GM12865 (cell line): ENCODE measurements at regions not wholly inside any gene's neighbourhood (a gene's known extent, or its start where the extent isn't known, plus 50 kb on each side); places are given as distances from the start of the nearest gene placed in this dataset.
"Not testable (repeated sequence)": the region's sequence is repeated elsewhere in the genome, so short reads cannot be mapped to it uniquely, and the experiment has no call there.

Experiments used
- DNase-seq: peaks from one replicate; pipeline ENCODE4 v3.0.0; 2010; ENCODE audit warnings: low read depth
- H3K4me3 ChIP-seq: 2 replicates; pipeline ENCODE4 v1.5.1; 2011; ENCODE audit warnings: mild to moderate bottlenecking, low read depth, low read length, control low read depth

DNA sequence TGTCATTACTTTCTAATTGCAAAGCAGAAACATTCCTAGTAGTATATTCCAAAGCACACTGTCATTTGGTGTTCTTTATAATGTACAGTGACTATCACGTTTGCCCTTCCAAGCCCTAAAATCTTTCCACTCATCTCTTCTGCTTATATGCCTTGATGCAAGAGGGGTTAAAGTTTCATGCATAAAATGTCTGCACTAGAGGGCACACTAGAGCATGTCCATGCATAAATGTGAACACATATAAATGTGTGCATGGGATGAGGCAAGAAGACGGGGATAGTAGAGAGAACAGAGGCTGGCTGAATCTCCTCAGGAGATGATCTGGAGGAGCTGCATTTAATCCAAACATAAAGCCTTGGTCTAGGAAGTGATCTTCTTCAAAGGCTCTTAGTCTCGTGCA is 352.8 kb downstream of the BCL2L11 start:
- H3K4me3 ChIP-seq, result not testable (repeated sequence)

DNA sequence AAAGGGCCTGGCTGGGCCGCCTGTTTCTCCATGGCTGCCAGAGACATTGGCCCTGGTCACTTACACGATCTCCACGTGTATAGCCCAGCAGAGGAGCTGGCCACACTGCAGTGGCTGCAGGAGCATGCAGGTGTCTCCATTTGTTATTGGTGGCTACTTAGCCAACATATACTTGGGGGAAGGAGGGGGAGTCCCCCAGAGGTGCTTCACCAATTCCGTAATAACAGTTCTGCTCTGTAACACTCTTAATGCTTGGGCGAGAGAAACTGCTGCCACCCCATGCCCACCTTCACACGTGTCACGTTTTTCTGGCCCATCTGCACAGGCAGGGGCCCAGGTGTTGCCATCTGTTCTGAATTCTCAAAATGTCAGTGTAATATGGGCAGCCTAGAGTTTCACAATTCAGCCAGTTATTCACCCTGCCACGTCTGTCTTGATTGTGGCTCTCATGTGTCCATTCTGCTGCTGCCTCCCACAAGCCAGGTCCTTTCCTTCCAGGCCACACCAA is 353.5 kb downstream of the BCL2L11 start:
- H3K4me3 ChIP-seq, DNase-seq: not testable (repeated sequence)

More for the DNA sequence above, 352.8 kb downstream of the BCL2L11 start:
- DNase-seq, result not testable (repeated sequence)

- not testable (repeated sequence) for H3K4me3 ChIP-seq, DNase-seq
Measured at GRCh38 chr2:111478335-111478734, 357.6 kb downstream of the BCL2L11 start.

- not testable (repeated sequence) for H3K4me3 ChIP-seq
- peak; percentile 48 for DNase-seq
Measured at GRCh38 chr2:111478871-111479318, 358.2 kb downstream of the BCL2L11 start.

GRCh38 chr2:111480016-111480625 is 359.4 kb downstream of the BCL2L11 start:
- H3K4me3 ChIP-seq, DNase-seq: not testable (repeated sequence)

DNA sequence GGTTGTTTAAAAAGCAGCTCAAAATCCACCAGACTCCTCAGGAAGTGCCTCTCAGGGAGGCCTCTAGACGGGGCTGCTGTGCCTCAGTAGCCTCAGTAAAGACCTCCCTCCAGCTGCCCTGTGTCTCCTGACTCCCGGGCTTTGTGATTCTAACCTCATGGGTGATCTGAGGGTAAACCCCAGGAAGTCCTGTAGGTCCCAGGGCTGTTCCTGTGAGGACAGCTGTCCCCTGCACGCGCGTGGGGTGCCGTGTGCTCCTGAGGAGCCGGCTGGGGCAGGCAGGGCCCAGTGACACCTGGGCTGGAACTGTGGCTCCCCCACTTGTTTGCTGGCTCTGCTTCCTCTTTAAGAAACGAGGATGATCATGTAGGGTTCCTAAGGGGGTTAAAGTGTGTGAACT is 359.9 kb downstream of the BCL2L11 start:
- not testable (repeated sequence) for DNase-seq, H3K4me3 ChIP-seq

DNA sequence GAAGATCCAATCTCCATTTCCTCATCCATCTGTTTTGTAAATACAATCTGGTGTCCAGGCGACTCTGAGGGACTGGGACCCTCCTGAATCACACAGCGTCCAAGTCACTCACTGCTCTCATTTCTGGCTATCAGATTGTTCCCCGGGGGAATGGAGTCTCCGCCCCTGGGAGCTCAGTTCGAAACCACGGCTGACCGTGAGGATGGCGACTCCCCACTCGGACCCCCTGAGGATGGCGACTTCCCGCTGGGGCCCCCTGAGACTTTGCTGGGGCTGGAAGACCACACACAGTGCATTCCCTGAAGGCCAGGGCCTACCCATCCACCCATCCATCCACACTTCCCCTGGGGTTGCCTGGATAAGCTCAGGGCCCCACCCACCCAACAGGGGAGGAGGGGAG is 360.5 kb downstream of the BCL2L11 start:
- DNase-seq, H3K4me3 ChIP-seq: not testable (repeated sequence)

DNA sequence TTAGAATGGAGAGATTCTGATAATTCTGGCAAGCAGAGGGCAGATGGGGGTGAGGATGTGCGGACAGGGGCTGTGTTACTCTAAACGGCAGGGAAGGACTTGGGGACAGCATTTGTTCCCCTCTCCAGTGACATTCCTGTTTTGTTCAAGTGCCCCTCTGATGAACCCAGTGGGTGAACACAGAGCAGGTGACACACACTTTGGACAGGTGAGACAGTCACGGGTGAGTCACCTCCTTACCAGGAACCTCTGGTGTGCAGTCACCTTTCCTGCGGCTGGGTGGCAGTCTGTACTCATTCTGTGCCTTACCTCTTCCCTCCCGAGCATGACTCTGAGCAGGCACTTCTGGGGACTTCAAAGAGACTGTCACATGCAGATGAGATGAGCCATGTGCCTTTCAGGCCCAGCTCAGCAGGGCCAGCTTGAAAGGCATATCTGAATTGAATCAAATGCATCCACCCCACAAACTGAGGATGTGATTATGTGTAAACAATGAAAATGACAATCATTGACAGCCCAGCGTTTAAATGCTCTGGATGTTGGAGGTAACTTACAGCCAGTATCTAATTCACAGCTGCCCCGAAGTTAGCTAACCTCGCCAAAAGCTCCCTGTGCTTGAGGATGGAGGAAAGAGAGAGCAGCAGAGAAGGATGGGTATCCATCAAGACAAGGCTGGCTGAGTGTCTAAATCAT is 362.4 kb downstream of the BCL2L11 start:
- H3K4me3 ChIP-seq, result not testable (repeated sequence)

DNA sequence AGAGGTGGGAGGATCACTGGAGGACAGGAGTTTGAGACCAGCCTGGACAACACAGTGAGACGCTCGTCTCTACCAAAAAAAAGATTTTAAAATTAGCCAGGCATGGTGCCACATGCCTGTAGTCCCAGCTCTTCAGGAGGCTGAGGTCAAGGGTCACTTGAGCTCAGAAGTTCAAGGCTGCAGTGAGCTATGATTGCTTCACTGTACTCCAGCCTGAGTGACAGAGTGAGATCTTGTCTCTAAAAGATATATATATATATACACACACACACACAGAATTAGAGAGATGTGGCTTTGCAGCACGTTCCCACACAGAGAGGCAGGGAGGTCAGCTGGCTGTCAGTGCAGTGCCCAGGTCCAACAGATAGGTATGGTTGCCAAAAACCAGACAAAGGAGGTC is 363.4 kb downstream of the BCL2L11 start:
- DNase-seq, H3K4me3 ChIP-seq: not testable (repeated sequence)

More for the DNA sequence above, 362.4 kb downstream of the BCL2L11 start:
- not testable (repeated sequence) for DNase-seq

GRCh38 chr2:111485895-111486294 is 365.2 kb downstream of the BCL2L11 start:
- not testable (repeated sequence) for DNase-seq, H3K4me3 ChIP-seq

DNA sequence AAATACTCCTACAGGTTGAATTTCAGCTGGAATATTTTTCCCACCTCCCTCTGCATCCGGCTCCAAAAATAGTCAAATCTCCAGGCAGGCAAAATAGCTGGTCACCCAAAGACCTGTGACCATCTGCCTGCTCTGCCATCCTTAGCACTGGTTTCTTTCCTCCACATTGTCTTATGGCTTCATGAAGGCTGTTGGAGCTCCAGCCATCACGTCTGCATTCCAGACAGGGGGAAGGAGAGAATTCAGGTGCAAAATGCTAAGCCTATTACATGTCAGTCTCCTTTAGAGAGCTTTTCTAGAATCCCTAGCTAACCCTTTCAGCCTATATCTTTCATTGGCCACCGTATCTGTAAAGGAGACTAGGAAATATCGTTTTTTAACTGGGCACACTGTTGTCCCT is 367.7 kb downstream of the BCL2L11 start:
- not testable (repeated sequence) for DNase-seq

GRCh38 chr2:111489460-111489859 is 368.7 kb downstream of the BCL2L11 start:
- not testable (repeated sequence) for DNase-seq, H3K4me3 ChIP-seq

More for the DNA sequence above, 367.7 kb downstream of the BCL2L11 start:
- H3K4me3 ChIP-seq, result not testable (repeated sequence)

DNA sequence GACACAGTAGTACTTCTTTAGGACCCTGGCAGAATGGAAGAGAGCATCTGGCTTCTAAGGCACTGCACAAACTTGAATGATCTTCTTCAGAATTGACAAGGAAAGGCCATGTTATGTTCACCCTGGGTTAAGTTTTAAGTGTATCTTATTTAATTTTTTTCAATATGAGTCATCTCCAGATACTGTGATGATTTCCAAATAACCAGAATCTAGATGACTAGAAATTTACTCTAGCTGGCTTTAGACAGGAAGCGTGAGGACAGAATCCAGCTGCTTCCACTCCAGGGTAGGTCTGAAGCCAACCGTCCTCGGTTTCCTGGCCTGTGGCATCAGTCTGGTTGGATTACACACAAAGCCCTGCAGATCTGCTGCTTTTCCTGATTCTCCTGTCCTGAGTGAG is 370.5 kb downstream of the BCL2L11 start:
- not testable (repeated sequence) for H3K4me3 ChIP-seq, DNase-seq

DNA sequence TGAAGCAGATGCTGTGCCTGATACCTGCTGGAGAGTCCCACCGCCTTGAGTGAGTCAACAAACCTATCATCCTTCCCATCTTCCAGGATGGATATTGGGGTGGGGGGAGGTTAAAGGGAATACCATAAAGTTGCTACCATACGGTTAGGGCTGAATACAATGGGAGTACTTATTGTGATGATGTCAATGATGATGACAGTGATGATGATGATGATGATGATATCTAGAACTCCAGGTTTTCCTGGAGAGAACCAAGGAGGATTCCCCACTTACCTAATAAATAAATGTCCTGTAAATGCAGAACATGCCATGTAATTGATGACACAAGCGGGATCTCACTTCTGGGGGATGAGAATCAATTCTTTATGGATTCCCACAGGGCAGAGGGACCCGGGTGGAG is 370.9 kb downstream of the BCL2L11 start:
- not testable (repeated sequence) for DNase-seq, H3K4me3 ChIP-seq

- DNase-seq, H3K4me3 ChIP-seq: not testable (repeated sequence)
Measured at GRCh38 chr2:111492995-111493719, 372.4 kb downstream of the BCL2L11 start.

DNA sequence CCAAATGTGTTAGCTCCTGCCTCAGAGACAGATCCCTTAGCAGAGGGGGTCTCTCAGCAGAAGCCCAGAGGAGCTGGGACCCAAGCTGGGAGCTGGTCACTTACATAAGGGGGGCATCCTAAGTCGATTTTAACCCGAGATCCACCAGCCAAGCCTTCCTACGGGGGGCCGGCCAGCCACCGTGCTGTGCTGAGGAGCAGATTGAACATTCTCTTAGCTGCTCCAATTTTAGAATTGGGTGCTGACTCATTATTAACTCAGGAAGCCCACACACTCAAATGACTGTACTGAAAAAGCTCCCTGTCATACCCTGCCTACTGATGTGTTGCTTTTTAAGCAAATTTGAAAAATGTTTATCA is 373.0 kb downstream of the BCL2L11 start:
- H3K4me3 ChIP-seq, result not testable (repeated sequence)

DNA sequence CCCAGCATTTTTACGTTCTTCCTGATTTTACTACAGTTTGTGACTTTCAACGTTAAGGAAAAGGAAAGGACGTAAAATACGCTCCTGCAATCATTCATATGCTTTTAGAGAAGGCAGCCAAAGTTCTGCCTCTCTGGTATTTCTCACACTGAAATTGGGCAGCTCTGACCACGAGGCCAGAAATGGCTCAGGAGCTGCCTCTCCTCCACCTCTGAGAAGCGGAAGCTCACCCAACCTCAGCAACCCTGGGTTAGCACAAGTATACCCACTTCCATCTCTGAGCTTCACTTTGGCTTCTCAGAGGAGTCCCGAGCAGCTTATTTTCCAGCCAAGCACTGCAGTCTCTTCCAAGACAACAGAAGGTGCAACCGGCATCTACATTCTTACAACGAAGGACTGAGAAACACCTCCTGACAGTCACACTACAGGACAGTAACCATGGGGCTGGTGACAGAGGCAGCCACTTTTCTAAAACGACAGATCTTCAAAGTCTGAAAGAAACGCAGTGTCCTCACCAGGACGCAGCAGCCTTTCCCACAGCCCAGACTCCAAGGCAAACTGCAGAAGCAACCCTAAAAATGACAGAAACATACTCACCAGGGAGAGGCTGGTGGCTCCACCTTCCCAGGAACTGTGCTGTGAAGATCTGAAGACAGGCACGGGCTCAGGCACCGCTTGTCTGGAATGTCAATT is 373.7 kb downstream of the BCL2L11 start:
- H3K4me3 ChIP-seq, result 0 out of 2 replicates have a peak overlapping the region, but pooled peaks have one; percentile 13

More for the DNA sequence above, 373.0 kb downstream of the BCL2L11 start:
- peak; percentile 2 for DNase-seq

GRCh38 chr2:111494981-111495315 is 374.2 kb downstream of the BCL2L11 start:
- not testable (repeated sequence) for DNase-seq, H3K4me3 ChIP-seq

More for the DNA sequence above, 373.7 kb downstream of the BCL2L11 start:
- DNase-seq, result not testable (repeated sequence)

- not testable (repeated sequence) for H3K4me3 ChIP-seq, DNase-seq
Measured at GRCh38 chr2:111495636-111496035, 374.9 kb downstream of the BCL2L11 start.
